ENCODE measurements at regions not wholly inside any gene's neighbourhood (a gene's known extent, or its start where the extent isn't known, plus 50 kb on each side); places are given as distances from the start of the nearest gene placed in this dataset.
"Not testable (repeated sequence)": the region's sequence is repeated elsewhere in the genome, so short reads cannot be mapped to it uniquely, and the experiment has no call there.

GRCh38 chr7:49703881-49704280 lies 69.6 kb upstream of the VWC2 start:
- Histone ChIP-seq H3K4me1 (peaks cover 3% of the 10 kb centered on the region), H3F3A (ENCODE audit: low read depth) (no peaks in the 10 kb centered on the region), H3K9me3 (ENCODE audit: low read depth) (no peaks in the 10 kb centered on the region), H3K9ac (no peak overlapping the region), H2AFZ (replicated peaks) (no peak overlapping the region), H4K20me1 (ENCODE audit: low read depth) (no peaks in the 10 kb centered on the region), H3K27ac (no peak overlapping the region), H3K4me2 (no peak overlapping the region), H3K27me3 (no peaks in the 10 kb centered on the region), H3K4me3 (no peak overlapping the region), H3K36me3 (no peaks in the 10 kb centered on the region), H3K79me2 (ENCODE audit: low read depth) (no peaks in the 10 kb centered on the region)
- Mint-ChIP-seq H3K27ac (no peak overlapping the region), H3K36me3 (no peaks in the 10 kb centered on the region), H3K4me1 (no peaks in the 10 kb centered on the region), H3K9me3 (peaks cover 2% of the 10 kb centered on the region), H3K27me3 (ENCODE audit: insufficient read depth, low read depth) (no peaks in the 10 kb centered on the region), H3K4me3 (no peak overlapping the region)
- no peak for TF ChIP-seq CTCF (IDR thresholded peaks at IDR 0.05)
- TF ChIP-seq EZH2 (IDR thresholded peaks at IDR 0.05), result no peak
- TF ChIP-seq EZH2phosphoT487 (IDR thresholded peaks at IDR 0.05), result no peak
- DNase-seq (ENCODE audit: low spot score), result no peak

GRCh38 chr7:49706106-49706505 lies 67.3 kb upstream of the VWC2 start:
- no peaks in the 10 kb centered on the region for H3K4me1 Mint-ChIP-seq
- H3K79me2 ChIP-seq (ENCODE audit: low read depth), result no peaks in the 10 kb centered on the region
- DNase-seq (ENCODE audit: low spot score), result no peak
- no peak overlapping the region for H3K4me3 Mint-ChIP-seq
- peaks cover 2% of the 10 kb centered on the region for H3K9me3 Mint-ChIP-seq
- TF ChIP-seq EZH2phosphoT487 (IDR thresholded peaks at IDR 0.05), result no peak
- no peak for TF ChIP-seq CTCF (IDR thresholded peaks at IDR 0.05)
- TF ChIP-seq EZH2 (IDR thresholded peaks at IDR 0.05), result no peak
- no peaks in the 10 kb centered on the region for H3K36me3 ChIP-seq
- peaks cover 3% of the 10 kb centered on the region for H3K4me1 ChIP-seq
- H3K4me2 ChIP-seq, result no peak overlapping the region
- H3K9ac ChIP-seq, result no peak overlapping the region
- no peaks in the 10 kb centered on the region for H3K36me3 Mint-ChIP-seq
- no peak overlapping the region for H3K4me3 ChIP-seq
- no peaks in the 10 kb centered on the region for H3K27me3 ChIP-seq
- H2AFZ ChIP-seq (replicated peaks), result no peak overlapping the region
- no peaks in the 10 kb centered on the region for H3K27me3 Mint-ChIP-seq (ENCODE audit: insufficient read depth, low read depth)
- no peak overlapping the region for H3K27ac ChIP-seq
- no peaks in the 10 kb centered on the region for H4K20me1 ChIP-seq (ENCODE audit: low read depth)
- H3K27ac Mint-ChIP-seq, result no peak overlapping the region
- no peaks in the 10 kb centered on the region for H3K9me3 ChIP-seq (ENCODE audit: low read depth)
- H3F3A ChIP-seq (ENCODE audit: low read depth), result no peaks in the 10 kb centered on the region

DNA sequence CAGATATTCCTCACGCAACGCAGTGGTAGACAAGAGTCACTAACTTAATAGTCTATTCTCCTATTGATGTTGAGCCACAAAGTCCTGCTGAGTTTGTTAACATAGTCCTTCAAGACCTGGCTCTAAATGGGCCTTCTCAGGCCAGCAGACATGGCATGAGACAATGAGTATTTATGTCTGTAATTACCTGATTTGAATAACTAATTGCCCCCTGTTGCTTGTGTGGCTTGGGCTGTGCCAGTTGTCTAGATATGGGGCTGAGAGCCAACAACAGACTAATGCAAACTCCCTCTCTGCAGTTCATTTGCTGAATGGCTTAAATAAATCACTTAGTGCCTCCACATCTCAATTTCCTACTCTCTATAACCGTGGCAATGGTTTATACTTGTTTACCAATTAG lies 65.5 kb upstream of the VWC2 start:
- H3K9me3 Mint-ChIP-seq, result peaks cover 6% of the 10 kb centered on the region
- H3K36me3 Mint-ChIP-seq, result no peaks in the 10 kb centered on the region
- Histone ChIP-seq H3K9me3 (ENCODE audit: low read depth) (no peaks in the 10 kb centered on the region), H4K20me1 (ENCODE audit: low read depth) (no peaks in the 10 kb centered on the region), H2AFZ (replicated peaks) (no peak overlapping the region), H3K4me2 (no peak overlapping the region), H3K27me3 (no peaks in the 10 kb centered on the region), H3K36me3 (no peaks in the 10 kb centered on the region), H3F3A (ENCODE audit: low read depth) (no peaks in the 10 kb centered on the region), H3K79me2 (ENCODE audit: low read depth) (no peaks in the 10 kb centered on the region), H3K4me3 (no peak overlapping the region), H3K4me1 (peaks cover 3% of the 10 kb centered on the region), H3K9ac (no peak overlapping the region), H3K27ac (no peak overlapping the region)
- no peak overlapping the region for H3K4me3 Mint-ChIP-seq
- no peaks in the 10 kb centered on the region for H3K4me1 Mint-ChIP-seq
- TF ChIP-seq EZH2 (IDR thresholded peaks at IDR 0.05) (no peak), EZH2phosphoT487 (IDR thresholded peaks at IDR 0.05) (no peak), CTCF (IDR thresholded peaks at IDR 0.05) (no peak)
- no peaks in the 10 kb centered on the region for H3K27me3 Mint-ChIP-seq (ENCODE audit: insufficient read depth, low read depth)
- no peak for DNase-seq (ENCODE audit: low spot score)
- H3K27ac Mint-ChIP-seq, result no peak overlapping the region

- no peaks in the 10 kb centered on the region for H3K36me3 Mint-ChIP-seq
- Histone ChIP-seq H3F3A (ENCODE audit: low read depth) (no peaks in the 10 kb centered on the region), H4K20me1 (ENCODE audit: low read depth) (no peaks in the 10 kb centered on the region), H2AFZ (replicated peaks) (no peak overlapping the region), H3K79me2 (ENCODE audit: low read depth) (no peaks in the 10 kb centered on the region), H3K4me2 (no peak overlapping the region), H3K4me1 (peaks cover 3% of the 10 kb centered on the region), H3K27me3 (no peaks in the 10 kb centered on the region), H3K36me3 (no peaks in the 10 kb centered on the region), H3K27ac (no peak overlapping the region), H3K9ac (no peak overlapping the region), H3K9me3 (ENCODE audit: low read depth) (no peaks in the 10 kb centered on the region), H3K4me3 (no peak overlapping the region)
- H3K27ac Mint-ChIP-seq, result no peak overlapping the region
- peaks cover 6% of the 10 kb centered on the region for H3K9me3 Mint-ChIP-seq
- no peaks in the 10 kb centered on the region for H3K27me3 Mint-ChIP-seq (ENCODE audit: insufficient read depth, low read depth)
- no peaks in the 10 kb centered on the region for H3K4me1 Mint-ChIP-seq
- no peak overlapping the region for H3K4me3 Mint-ChIP-seq
- no peak for DNase-seq (ENCODE audit: low spot score)
- no peak for TF ChIP-seq EZH2phosphoT487 (IDR thresholded peaks at IDR 0.05)
- no peak for TF ChIP-seq CTCF (IDR thresholded peaks at IDR 0.05)
- no peak for TF ChIP-seq EZH2 (IDR thresholded peaks at IDR 0.05)
Measured at GRCh38 chr7:49708590-49708989, 64.8 kb upstream of the VWC2 start.

DNA sequence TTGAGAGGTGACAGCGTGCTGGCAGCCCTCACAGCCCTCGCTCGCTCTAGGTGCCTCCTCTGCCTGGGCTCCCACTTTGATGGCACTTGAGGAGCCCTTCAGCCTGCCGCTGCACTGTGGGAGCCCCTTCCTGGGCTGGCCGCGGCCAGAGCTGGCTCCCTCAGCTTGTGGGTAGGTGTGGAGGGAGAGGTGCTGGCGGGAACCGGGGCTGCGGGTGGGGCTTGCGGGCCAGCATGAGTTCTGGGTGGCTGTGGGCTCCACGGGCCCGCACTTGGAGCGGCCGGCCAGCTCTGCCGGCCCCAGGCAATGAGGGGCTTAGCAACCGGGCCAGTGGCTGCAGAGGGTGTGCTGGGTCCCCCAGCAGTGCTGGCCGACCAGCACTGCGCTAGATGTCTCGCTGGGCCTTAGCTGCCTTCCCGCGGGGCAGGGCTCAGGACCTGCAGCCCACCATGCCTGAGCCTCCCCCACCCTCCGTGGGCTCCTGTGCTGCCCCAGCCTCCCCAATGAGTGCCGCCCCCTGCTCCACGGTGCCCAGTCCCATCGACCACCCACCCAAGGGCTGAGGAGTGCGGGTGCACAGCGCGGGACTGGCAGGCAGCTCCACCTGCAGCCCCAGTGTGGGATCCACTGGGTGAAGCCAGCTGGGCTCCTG lies 62.2 kb upstream of the VWC2 start:
- not testable (repeated sequence) for H4K20me1 ChIP-seq (ENCODE audit: low read depth); H3K27me3 Mint-ChIP-seq (ENCODE audit: insufficient read depth, low read depth)

More for the DNA sequence above, 62.2 kb upstream of the VWC2 start:
- H3K4me3 Mint-ChIP-seq; H3K27ac Mint-ChIP-seq; H2AFZ ChIP-seq (replicated peaks); H3K4me3 ChIP-seq; H3K79me2 ChIP-seq (ENCODE audit: low read depth); H3F3A ChIP-seq (ENCODE audit: low read depth); H3K4me1 Mint-ChIP-seq; H3K36me3 ChIP-seq; H3K9me3 Mint-ChIP-seq; H3K27ac ChIP-seq; H3K9me3 ChIP-seq (ENCODE audit: low read depth); H3K4me1 ChIP-seq; DNase-seq (ENCODE audit: low spot score); H3K4me2 ChIP-seq; H3K9ac ChIP-seq; H3K27me3 ChIP-seq; H3K36me3 Mint-ChIP-seq: not testable (repeated sequence)
